IgD-negative memory B cell (primary cell): ENCODE measurements at regions not wholly inside any gene's neighbourhood (a gene's known extent, or its start where the extent isn't known, plus 50 kb on each side); places are given as distances from the start of the nearest gene placed in this dataset.

Experiments
- H3K27ac Mint-ChIP-seq, 3 donors: one replicate each; pipeline ENCODE4 v1.8.0; 2020 to 2022; ENCODE audit warnings: mild to moderate bottlenecking in 3 of 3, mixed read lengths in 3 of 3, moderate library complexity in 1 of 3
- H3K27me3 Mint-ChIP-seq: one replicate; pipeline ENCODE4 v1.8.0; 2021; ENCODE audit warnings: mixed read lengths
- H3K36me3 Mint-ChIP-seq: one replicate; pipeline ENCODE4 v1.8.0; 2020; ENCODE audit warnings: mild to moderate bottlenecking, mixed read lengths
- H3K4me1 Mint-ChIP-seq, 3 donors: one replicate each; pipeline ENCODE4 v1.8.0; 2020 to 2022; ENCODE audit warnings: mixed read lengths in 3 of 3, mild to moderate bottlenecking in 1 of 3
- H3K4me3 Mint-ChIP-seq, 4 donors: one replicate each; pipeline ENCODE4 v1.8.0; 2020 to 2022; ENCODE audit warnings: mild to moderate bottlenecking in 4 of 4, mixed read lengths in 4 of 4, moderate library complexity in 3 of 4
- H3K9me3 Mint-ChIP-seq, 3 donors: one replicate each; pipeline ENCODE4 v1.8.0; 2020 to 2021; ENCODE audit warnings: mixed read lengths in 3 of 3, mild to moderate bottlenecking in 1 of 3

DNA sequence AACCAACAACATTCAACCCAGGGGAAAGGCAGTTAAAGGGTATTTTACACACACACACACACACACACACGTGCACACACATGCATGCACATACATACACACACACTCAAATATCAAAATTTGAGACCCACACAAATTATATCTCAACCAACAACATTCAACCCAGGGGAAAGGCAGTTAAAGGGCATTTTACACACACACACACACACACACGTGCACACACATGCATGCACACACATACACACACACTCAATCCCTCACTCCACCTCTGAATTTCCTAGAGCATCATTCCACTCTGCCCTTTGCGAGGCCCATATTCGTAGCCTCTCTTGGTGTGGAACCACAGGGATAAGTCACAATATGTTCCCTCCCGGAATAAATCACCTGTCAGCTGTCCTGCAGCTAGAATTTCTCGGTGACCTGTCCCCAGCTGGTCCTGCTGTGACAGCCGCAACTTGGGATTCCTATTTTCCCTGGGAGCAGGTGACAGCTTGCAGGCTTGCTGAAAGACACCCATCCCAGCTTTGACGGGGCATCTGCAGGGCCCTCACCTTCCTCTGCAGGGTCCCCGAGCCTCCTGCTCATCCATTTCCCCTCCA lies 122.7 kb downstream of the PSMG1 start:
- H3K36me3 Mint-ChIP-seq = no peaks in the 10 kb centered on the region
- H3K9me3 Mint-ChIP-seq = peaks cover 0 to 4% (median 0%) of the 10 kb centered on the region in 3 donors
- H3K27ac Mint-ChIP-seq = no peak overlapping the region
- peaks cover 0 to 2% (median 0%) of the 10 kb centered on the region in 3 donors for H3K4me1 Mint-ChIP-seq
- H3K4me3 Mint-ChIP-seq = no peak overlapping the region
- H3K27me3 Mint-ChIP-seq = peaks cover 6% of the 10 kb centered on the region

DNA sequence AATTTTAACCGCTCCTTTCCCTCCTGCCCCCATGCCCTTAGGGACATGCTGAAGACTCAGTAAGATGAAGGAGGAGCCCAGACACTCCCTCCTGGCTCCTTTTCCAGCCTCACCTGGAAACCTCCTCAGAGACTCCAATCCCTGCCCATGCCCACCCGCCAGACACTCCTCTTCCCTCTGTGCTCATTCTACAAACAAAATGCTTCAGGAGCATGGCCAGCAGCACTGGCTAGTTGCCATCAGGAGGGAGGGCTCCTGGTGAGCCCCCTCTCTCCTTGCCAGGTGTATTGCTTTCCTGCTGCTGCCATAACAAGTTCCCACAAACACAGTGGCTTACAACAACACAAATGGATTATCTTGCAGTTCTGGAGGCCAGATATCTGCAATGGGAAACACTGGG lies 126.1 kb downstream of the PSMG1 start:
- H3K4me3 Mint-ChIP-seq = no peak overlapping the region
- H3K27me3 Mint-ChIP-seq = peaks cover 5% of the 10 kb centered on the region
- no peaks in the 10 kb centered on the region for H3K4me1 Mint-ChIP-seq

DNA sequence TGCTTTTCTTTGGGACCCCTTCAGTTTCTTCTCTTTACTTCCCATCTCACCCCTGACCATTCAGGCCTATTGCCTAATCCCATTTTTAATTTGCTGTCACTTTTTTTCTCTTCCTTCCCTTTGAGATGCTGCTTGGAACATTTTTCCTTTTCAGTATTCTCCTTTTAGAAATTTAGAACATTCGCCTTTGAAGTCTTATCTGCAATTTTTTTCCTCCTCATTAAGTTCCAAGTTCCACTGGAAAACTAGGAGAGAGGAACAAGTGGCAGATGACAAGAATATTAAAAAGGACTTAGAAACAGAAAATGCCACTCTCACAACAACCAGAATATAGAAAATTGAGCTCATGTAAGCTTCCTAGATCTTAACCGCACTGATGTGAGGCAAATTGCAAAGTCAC lies 126.6 kb downstream of the PSMG1 start:
- H3K27me3 Mint-ChIP-seq = peaks cover 2% of the 10 kb centered on the region
- H3K36me3 Mint-ChIP-seq = no peaks in the 10 kb centered on the region
- no peak overlapping the region for H3K4me3 Mint-ChIP-seq
- no peaks in the 10 kb centered on the region for H3K9me3 Mint-ChIP-seq
- no peak overlapping the region for H3K27ac Mint-ChIP-seq
- no peaks in the 10 kb centered on the region for H3K4me1 Mint-ChIP-seq

More for the DNA sequence above, 126.1 kb downstream of the PSMG1 start:
- Mint-ChIP-seq H3K9me3 (no peaks in the 10 kb centered on the region), H3K36me3 (no peaks in the 10 kb centered on the region), H3K27ac (no peak overlapping the region)

DNA sequence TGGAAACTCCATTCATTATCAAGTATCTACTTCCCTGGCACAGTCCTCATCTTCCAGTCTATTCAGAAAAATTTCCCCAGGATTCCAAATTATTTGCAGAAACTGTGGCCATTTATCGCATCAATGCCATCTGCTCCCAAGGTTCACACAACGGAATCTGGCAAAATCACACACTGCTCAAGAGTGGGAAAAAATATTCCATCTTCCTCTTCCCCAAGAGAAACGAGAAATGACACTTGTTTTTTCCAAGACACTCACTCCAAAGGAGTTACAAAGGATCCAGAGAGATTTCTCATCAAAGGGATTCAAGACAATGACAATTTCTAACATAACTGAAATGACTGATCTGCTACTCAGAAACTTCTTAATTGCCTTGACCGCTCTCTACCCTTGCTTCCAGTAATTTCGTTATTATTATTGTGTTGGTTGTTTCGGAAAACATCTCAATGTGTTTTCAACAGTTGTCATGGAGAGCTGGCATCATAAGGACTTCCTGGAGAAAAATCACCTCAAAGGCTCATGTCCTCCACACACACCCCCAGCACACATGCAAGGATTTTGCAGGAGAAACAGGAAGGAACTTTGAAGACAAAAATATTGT lies 128.0 kb downstream of the PSMG1 start:
- Mint-ChIP-seq H3K4me1 (no peaks in the 10 kb centered on the region), H3K9me3 (peaks cover 0 to 2% (median 0%) of the 10 kb centered on the region in 3 donors)

DNA sequence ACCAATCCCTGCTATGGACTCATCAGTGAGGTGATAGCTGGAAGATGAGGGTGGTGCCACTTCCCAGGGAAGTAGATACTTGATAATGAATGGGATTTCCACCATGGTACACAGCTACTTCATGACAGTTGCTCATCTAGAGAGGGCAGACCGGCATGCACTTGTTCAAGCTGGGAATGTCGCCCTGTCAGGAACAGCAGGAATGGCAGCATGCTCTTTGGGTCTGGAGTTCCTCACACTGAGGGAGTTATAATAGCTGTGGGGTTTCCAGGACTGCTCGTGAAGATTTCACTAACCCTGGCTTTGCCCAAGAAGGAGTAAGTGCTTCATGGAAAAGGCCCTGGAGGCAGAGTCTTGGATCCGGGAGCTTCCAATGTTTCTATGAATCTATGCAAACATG lies 129.2 kb downstream of the PSMG1 start:
- Mint-ChIP-seq H3K36me3 (no peaks in the 10 kb centered on the region), H3K27ac (no peak overlapping the region), H3K4me3 (no peak overlapping the region), H3K27me3 (no peaks in the 10 kb centered on the region), H3K4me1 (no peaks in the 10 kb centered on the region), H3K9me3 (peaks cover 0 to 2% (median 0%) of the 10 kb centered on the region in 3 donors)

More for the DNA sequence above, 128.0 kb downstream of the PSMG1 start:
- H3K4me3 Mint-ChIP-seq = no peak overlapping the region
- no peaks in the 10 kb centered on the region for H3K27me3 Mint-ChIP-seq
- H3K27ac Mint-ChIP-seq = no peak overlapping the region
- no peaks in the 10 kb centered on the region for H3K36me3 Mint-ChIP-seq

DNA sequence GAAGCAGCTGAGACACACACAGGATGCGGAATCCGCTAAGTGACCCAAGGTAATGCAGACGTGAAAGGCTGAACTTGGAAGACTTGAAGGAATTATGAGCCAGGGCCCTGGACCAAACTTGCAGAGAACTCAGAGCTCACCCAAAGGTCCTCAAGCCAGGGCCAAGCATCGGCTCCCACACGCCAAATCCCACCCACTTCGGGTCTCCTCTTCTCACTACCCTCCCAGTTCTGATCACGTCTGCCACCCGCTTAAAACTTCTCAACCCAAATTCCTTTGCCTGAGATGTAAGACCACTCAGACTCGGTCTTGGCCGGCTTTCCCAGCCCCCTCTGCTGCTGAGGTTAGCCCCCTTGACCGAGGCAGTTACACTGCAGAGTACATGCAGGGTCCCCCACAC lies 130.1 kb downstream of the PSMG1 start:
- Mint-ChIP-seq H3K9me3 (peaks cover 0 to 2% (median 2%) of the 10 kb centered on the region in 3 donors), H3K4me1 (no peaks in the 10 kb centered on the region), H3K27me3 (no peaks in the 10 kb centered on the region), H3K27ac (no peak overlapping the region), H3K4me3 (no peak overlapping the region), H3K36me3 (no peaks in the 10 kb centered on the region)

DNA sequence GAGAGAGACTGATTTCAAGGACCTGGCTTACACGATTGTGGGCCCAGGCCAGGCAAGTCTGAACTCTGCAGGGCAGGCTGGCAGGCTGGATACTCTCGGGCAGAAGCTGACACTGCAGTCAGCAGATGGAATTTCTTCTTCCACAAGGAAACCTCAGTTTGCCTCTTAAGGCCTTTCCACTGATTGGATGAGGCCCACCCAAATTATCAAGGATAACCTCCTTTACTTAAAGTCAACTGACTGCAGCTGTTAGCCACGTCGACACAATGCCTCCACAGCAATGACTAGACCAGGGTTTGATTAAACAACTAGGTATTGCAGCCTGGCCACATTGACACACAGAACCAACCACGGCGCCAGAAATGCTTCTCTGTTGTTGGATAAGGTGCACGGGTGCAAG lies 130.5 kb downstream of the PSMG1 start:
- Mint-ChIP-seq H3K4me1 (no peaks in the 10 kb centered on the region), H3K27me3 (peaks cover 1% of the 10 kb centered on the region), H3K27ac (no peak overlapping the region), H3K4me3 (no peak overlapping the region), H3K36me3 (no peaks in the 10 kb centered on the region), H3K9me3 (peaks cover 0 to 2% (median 2%) of the 10 kb centered on the region in 3 donors)

DNA sequence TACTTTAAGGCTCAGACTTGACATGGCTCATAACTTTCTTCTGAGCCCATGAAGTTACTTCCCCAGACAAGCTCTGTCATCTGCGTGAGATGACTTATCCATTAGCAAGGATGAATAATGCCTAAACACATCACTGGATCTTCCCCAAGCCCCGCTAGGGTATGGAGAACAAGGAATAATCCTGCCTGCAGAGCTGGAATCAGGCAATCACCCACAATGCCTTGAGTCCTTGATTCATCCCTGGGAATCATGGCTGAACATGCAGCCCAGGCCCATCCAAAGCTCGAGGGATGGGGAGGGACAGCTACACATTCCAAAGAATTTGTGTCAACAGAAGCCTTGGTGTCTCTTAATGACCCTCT lies 131.7 kb downstream of the PSMG1 start:
- H3K9me3 Mint-ChIP-seq = peaks cover 0 to 2% (median 2%) of the 10 kb centered on the region in 3 donors
- H3K4me1 Mint-ChIP-seq = no peaks in the 10 kb centered on the region
- H3K4me3 Mint-ChIP-seq = no peak overlapping the region
- peaks cover 2% of the 10 kb centered on the region for H3K27me3 Mint-ChIP-seq
- H3K27ac Mint-ChIP-seq = no peak overlapping the region
- H3K36me3 Mint-ChIP-seq = no peaks in the 10 kb centered on the region

DNA sequence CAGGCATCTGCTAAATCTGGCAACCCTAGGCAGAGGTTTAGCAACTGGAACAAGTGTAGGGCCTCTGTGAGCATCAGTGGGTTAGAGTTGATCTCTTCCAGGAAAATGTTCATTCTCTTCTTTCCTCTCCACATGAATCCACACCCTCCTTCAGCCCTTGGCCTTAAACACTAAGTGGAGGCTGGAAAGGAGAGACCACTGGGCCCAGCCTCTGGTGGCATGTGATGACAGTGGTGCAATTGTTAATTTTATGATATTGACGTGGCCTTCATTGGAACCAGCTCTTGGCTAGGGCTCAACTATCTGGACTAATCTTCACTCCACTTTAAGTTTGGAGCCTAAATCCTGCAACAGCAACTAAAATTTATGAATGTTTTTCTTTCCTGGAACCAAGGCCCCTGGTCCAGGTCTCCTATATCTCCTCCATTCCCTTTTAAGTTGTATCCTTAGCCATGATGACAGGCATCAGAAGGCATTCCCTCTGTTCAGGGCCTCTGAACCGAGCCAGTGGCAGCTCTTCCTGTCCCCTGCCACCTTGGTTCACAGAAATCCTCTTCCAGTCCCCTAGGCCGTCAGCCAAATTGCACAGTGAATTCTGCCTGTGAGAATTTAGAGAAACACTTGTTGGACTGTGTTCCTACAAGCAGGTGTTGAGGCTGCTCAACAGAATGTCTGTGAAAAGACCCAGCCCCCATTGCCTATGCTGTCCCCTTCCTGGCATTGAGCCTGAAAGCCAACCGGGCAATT lies 132.2 kb downstream of the PSMG1 start:
- Mint-ChIP-seq H3K36me3 (no peaks in the 10 kb centered on the region), H3K4me3 (no peak overlapping the region), H3K27me3 (peaks cover 5% of the 10 kb centered on the region), H3K4me1 (no peaks in the 10 kb centered on the region), H3K9me3 (peaks cover 0 to 2% (median 2%) of the 10 kb centered on the region in 3 donors), H3K27ac (no peak overlapping the region)

DNA sequence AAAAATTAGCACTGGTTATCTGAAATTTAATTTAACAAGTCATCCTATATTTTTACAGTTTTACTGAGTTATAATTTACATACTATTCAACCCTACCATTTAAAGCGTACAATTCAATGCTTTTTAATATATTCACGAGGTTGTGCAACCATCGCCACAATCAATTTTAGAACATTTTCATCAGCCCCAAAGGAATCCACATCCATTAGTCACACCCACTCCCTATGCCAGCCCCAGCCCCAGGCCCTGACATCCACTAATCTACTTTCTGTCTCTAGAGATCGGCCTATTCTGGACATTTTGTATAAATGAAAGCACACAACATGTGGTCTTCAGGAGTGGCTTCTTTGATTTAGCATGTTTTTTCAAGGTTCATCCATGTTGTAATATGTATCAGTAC lies 134.7 kb downstream of the PSMG1 start:
- H3K27ac Mint-ChIP-seq = no peak overlapping the region
- no peaks in the 10 kb centered on the region for H3K36me3 Mint-ChIP-seq
- no peaks in the 10 kb centered on the region for H3K4me1 Mint-ChIP-seq
- H3K27me3 Mint-ChIP-seq = peaks cover 8% of the 10 kb centered on the region
- H3K4me3 Mint-ChIP-seq = no peak overlapping the region
- peaks cover 0 to 8% (median 3%) of the 10 kb centered on the region in 3 donors for H3K9me3 Mint-ChIP-seq

DNA sequence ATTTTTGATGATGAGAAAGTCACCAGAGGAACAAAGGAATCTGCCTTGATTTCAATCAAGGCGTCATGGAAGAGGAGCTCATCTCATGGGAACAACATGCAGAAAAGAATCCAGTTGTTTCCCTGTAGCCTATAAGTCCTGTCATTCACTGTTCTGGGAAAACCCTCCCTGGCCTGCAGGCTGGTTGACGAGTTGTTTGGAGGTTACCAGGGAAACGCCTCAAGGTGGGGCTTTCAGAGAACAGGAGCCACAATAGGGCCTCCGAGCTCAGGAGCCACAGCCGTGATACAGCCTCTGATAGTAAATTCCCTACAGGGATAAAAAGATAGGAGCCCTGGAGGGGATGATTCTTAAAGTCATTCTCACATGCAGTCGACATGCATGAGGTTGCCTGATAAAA lies 135.2 kb downstream of the PSMG1 start:
- no peak overlapping the region for H3K27ac Mint-ChIP-seq
- no peak overlapping the region for H3K4me3 Mint-ChIP-seq
- H3K36me3 Mint-ChIP-seq = no peaks in the 10 kb centered on the region
- H3K9me3 Mint-ChIP-seq = peaks cover 0 to 8% (median 3%) of the 10 kb centered on the region in 3 donors
- peaks cover 8% of the 10 kb centered on the region for H3K27me3 Mint-ChIP-seq
- no peaks in the 10 kb centered on the region for H3K4me1 Mint-ChIP-seq

DNA sequence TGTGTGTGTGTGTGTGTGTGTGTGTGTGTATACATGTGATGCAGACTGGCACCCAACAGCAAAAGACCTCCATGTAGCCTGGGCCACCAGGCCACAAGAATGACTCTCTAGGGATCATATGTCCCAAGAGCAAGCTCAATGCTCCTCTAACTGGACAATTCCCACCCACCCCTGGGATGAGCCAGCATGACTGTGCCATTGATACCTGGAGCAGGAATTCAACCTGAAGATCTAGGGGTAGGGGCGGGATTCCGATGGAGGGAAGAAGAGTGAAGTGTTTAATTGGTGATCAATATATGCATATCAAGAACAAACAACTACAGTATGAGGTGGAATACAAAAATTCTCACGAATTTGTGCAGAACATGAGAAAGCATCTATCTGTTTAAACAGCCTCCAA lies 136.2 kb downstream of the PSMG1 start:
- Mint-ChIP-seq H3K27ac (no peak overlapping the region), H3K4me3 (no peak overlapping the region), H3K4me1 (no peaks in the 10 kb centered on the region), H3K9me3 (peaks cover 0 to 8% (median 3%) of the 10 kb centered on the region in 3 donors), H3K27me3 (peaks cover 8% of the 10 kb centered on the region), H3K36me3 (no peaks in the 10 kb centered on the region)

DNA sequence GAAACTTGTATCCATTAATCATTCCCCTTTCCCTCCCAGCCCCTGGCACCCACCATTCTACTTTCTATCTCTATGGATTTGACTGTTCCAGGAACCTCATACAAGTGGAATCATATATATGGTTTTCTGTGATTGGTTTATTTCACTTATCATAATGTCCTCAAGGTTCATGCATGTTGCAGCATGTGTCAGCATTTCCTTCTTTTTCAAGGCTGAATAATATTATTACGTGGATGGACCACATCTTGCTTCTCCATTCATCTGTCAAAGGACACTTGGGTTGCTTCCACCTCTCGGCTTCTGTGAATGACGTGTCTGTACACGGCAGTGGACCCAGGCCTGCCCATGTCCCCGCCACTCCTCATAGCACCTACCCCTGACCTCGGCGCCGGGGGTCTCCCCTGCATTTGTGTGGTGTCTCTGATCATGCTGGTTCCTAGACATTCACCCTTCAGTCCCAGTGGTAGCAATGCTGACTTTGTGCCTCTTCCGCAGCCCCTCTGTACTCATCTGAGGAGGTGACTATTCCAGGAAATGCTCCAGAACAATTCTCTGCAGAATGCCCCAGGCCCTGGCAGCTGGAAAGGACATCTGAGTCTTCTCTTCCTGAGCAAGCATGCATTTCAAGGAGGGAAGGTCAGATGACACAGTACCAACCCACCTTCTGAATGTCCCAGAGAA lies 136.9 kb downstream of the PSMG1 start:
- H3K4me1 Mint-ChIP-seq = no peaks in the 10 kb centered on the region
- H3K27ac Mint-ChIP-seq = peak overlapping the region in 1 of 3 donors; percentile 80
- H3K4me3 Mint-ChIP-seq = no peak overlapping the region
- H3K27me3 Mint-ChIP-seq = peaks cover 8% of the 10 kb centered on the region
- peaks cover 0 to 9% (median 3%) of the 10 kb centered on the region in 3 donors for H3K9me3 Mint-ChIP-seq
- no peaks in the 10 kb centered on the region for H3K36me3 Mint-ChIP-seq

DNA sequence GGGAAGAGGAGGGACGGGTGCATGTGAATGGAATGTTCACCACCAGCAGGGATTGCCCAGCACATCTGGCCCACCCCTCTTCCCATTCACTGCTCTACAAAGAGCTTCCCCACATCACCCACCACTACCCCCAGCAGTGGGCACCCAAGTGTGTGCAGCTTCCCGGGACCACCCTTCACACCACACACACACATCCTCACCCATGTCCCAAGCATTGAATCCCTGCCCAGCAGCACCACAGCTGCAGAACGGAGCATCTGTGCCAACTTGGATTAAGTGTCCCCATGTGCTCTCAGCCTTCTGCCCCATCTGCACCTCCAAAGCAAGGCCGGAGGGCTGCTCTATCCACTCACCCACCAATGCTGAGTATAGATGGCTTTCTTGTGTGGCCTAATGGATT lies 141.4 kb downstream of the PSMG1 start:
- H3K4me3 Mint-ChIP-seq = no peak overlapping the region
- no peaks in the 10 kb centered on the region for H3K36me3 Mint-ChIP-seq
- peaks cover 0 to 8% (median 1%) of the 10 kb centered on the region in 3 donors for H3K9me3 Mint-ChIP-seq
- peaks cover 6% of the 10 kb centered on the region for H3K27me3 Mint-ChIP-seq
- peaks cover 0 to 4% (median 2%) of the 10 kb centered on the region in 3 donors for H3K4me1 Mint-ChIP-seq
- no peak overlapping the region for H3K27ac Mint-ChIP-seq

DNA sequence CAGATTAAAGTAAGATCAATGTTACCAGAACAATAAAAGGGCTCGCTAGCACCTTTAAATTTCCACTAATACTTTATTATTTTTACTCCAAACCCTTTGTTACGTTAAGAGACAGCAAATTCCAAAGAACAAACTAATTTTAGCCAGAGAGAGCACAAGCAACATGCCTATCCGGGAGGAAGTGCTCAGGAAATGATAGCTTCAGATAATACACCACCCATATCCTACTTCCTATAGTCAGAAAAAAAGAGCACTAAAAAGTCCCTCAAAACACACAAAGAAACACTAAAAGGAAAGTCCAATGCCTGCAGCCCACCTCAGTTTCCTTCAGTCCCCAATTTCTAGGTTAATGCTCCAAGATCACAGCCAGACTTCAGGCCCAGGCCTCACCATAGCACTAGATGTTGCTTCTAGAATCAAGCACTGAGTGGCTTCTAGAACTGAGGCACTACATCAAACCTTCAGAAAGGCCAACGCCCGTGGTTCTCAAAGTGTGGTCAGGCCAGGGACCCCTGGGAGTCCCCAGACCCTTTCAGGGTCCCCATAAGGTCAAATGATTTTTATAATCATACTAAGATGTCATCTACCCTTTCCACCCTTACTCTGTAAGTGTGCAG lies 142.6 kb downstream of the PSMG1 start:
- H3K27me3 Mint-ChIP-seq = peaks cover 6% of the 10 kb centered on the region
- peaks cover 2% of the 10 kb centered on the region for H3K36me3 Mint-ChIP-seq
- peak overlapping the region in 1 of 3 donors; percentile 16 for H3K27ac Mint-ChIP-seq
- peaks cover 0 to 8% (median 1%) of the 10 kb centered on the region in 3 donors for H3K9me3 Mint-ChIP-seq
- no peak overlapping the region for H3K4me3 Mint-ChIP-seq
- H3K4me1 Mint-ChIP-seq = peaks cover 0 to 4% (median 2%) of the 10 kb centered on the region in 3 donors
